ENCODE measurements at regions not wholly inside any gene's neighbourhood (a gene's known extent, or its start where the extent isn't known, plus 50 kb on each side); places are given as distances from the start of the nearest gene placed in this dataset.

DNA sequence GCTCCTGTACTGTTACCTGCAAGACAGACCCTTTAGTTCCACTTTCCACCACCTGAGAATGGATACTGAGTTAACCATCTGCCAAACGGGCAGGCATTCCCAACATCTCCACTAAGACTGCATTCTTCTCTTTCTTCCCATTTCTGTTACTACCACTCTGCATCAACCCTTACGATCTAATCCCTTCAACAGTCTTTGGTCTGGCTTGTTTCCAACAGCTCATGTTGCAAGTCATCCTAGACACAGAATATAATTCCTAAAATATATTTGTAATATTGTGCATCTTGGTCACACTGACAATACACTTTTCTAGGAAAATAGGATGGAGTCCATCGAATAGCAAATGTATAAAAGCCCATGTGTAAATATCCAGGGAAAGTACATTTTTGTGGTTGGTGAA lies 166.7 kb downstream of the SIPA1L2 start:
- TF ChIP-seq, protein P1, sequence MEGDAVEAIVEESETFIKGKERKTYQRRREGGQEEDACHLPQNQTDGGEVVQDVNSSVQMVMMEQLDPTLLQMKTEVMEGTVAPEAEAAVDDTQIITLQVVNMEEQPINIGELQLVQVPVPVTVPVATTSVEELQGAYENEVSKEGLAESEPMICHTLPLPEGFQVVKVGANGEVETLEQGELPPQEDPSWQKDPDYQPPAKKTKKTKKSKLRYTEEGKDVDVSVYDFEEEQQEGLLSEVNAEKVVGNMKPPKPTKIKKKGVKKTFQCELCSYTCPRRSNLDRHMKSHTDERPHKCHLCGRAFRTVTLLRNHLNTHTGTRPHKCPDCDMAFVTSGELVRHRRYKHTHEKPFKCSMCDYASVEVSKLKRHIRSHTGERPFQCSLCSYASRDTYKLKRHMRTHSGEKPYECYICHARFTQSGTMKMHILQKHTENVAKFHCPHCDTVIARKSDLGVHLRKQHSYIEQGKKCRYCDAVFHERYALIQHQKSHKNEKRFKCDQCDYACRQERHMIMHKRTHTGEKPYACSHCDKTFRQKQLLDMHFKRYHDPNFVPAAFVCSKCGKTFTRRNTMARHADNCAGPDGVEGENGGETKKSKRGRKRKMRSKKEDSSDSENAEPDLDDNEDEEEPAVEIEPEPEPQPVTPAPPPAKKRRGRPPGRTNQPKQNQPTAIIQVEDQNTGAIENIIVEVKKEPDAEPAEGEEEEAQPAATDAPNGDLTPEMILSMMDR (IDR thresholded peaks at IDR 0.05): no peak
- no peak for TF ChIP-seq ZFX (IDR thresholded peaks at IDR 0.05; ENCODE audit: borderline replicate concordance)

Measured in 22Rv1 (cell line).